ACHN (cell line): ENCODE measurements at regions not wholly inside any gene's neighbourhood (a gene's known extent, or its start where the extent isn't known, plus 50 kb on each side); places are given as distances from the start of the nearest gene placed in this dataset.
"Not testable (repeated sequence)": the region's sequence is repeated elsewhere in the genome, so short reads cannot be mapped to it uniquely, and the experiment has no call there.

ENCODE experiments used
- DNase-seq: peaks from one replicate; pipeline ENCODE4 v3.0.0-alpha.2; 2015
- in situ Hi-C: cut with HindIII; loops from 2 replicates; pipeline ENCODE4 v1.10.0; 2017; ENCODE audit warnings: low sequenced_read_pairs, low pct_ligation_motif_present, low pct_unique_long_range_greater_than_20kb

DNA sequence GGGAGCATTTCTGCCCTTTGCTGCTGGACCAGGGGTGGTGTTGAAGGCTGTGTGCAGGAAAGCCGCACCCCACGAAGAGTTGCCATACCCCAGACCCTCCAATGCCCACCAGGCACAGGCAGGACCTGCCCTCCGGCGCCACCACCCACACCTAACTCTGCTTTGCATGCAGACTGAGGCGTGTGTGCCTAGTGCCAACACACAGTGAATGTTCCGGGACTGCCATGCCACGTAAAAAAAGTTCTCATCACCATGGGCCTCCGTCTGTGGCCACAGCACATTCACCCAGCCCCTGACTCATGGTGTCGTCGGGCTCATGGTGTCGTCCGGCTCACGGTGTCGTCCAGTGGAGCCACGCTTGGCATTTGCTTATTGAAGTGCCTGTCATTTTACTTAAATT lies 184.9 kb upstream of the RAB6C start:
- in situ Hi-C loops, result no loop called here
- no peak for DNase-seq

DNA sequence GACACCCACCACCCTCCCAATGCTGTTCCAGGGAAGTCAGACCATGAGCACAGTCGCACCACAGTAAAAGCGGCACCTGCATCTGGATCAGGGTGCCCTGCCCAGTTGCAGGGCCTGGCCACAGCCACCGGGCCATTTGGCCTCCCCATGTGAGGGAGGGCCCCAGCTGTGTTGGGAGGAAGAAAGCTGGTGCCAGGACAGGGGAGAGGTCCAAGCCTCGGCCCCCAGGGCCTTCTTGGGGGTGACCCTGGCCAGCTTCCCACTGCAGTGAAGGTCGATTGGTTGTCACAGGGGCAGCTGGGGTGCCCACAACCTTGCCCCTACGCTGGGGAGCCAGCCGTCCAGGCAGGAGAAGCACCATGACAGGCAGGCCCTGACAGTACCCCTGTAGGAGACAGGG lies 183.2 kb upstream of the RAB6C start:
- in situ Hi-C loops, result no loop called here
- no peak for DNase-seq

DNA sequence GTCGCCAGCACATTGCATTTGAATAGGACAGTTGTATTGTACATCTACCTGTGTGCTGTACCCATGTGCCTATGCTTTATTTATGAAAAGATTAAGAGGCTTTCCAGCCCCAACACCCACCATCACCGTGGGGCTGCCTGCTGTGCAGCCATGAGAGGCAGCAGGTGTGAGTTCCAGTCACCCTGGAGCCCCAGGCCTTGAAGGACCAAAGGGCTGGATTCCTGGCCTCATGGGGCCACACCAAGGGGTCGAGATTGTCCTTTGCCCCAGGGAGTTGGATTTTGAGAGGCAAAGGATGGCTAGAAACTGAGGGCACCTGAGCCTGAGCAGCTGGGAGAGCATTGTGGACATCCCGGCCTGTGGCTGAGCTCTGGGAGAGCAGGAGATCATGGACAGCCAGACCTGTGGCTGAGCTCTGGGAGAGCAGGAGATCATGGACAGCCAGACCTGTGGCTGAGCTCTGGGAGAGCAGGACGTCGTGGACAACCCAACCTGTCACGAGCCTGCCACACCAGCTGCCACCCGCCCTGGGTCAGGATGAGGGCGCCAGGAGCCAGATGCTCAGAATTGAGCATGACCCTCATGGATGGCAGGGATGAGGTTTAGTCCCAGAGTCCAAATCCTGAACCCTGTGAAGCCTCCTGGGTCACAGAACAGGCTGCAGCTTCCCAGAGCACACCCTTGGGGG lies 182.5 kb upstream of the RAB6C start:
- in situ Hi-C loops, result no loop called here
- DNase-seq, result no peak

DNA sequence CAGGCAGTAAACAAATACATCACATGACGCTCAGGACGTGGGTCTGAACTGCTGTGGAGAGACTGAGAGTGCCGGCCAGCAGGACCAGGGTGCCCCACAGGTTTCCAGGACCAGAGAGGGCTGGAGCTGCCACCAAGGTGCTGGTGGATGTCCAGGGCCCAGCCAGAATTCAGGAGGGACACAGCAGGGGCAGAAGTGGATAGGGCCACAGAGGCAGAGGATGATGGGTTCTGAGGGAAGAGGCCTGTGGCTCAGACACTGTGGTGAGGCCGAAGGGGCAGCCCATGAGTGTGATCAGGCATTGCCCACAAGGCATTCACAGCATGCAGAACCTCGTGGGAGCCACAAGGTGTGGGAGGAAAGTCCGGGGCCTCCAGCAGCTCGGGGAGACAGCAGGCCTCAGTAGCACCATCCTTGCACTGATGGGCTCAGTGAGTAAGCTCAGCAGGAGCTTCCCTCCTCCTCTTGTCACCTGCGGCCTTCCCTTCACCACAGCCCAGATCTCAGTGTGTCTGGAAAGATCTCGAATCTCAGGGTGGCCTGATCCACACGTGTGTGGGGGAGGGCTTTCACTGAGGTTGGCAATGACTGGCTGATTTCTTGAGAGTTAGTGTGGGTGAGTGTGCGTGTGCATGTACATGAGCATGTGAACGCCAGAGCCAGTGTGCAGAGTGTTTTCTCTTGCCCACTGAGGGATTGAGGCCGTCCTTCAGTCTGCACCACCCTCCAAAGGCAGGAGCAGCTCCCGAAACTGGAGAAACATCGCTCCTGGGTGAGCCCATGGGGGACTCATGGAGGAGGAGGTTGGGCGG lies 181.8 kb upstream of the RAB6C start:
- in situ Hi-C loops, result no loop called here
- no peak for DNase-seq

DNA sequence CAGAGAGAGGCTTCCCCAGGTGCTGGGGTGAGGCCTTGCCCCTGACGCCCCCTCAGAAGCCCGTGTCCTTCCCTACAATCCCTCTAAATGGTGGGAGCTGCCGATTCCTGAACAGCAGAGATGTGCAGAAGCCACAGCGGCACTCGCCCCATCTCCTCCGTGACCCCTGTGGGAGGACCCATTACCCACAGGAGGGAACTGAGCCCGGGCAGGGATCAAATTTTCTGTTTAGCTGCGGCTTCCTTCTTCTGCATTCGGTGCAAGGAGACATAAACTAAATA lies 181.2 kb upstream of the RAB6C start:
- DNase-seq, result no peak
- in situ Hi-C loops, result no loop called here

- in situ Hi-C loops, result no loop called here
- DNase-seq, result no peak
Observed at GRCh38 chr2:129798626-129799025, 180.8 kb upstream of the RAB6C start.

DNA sequence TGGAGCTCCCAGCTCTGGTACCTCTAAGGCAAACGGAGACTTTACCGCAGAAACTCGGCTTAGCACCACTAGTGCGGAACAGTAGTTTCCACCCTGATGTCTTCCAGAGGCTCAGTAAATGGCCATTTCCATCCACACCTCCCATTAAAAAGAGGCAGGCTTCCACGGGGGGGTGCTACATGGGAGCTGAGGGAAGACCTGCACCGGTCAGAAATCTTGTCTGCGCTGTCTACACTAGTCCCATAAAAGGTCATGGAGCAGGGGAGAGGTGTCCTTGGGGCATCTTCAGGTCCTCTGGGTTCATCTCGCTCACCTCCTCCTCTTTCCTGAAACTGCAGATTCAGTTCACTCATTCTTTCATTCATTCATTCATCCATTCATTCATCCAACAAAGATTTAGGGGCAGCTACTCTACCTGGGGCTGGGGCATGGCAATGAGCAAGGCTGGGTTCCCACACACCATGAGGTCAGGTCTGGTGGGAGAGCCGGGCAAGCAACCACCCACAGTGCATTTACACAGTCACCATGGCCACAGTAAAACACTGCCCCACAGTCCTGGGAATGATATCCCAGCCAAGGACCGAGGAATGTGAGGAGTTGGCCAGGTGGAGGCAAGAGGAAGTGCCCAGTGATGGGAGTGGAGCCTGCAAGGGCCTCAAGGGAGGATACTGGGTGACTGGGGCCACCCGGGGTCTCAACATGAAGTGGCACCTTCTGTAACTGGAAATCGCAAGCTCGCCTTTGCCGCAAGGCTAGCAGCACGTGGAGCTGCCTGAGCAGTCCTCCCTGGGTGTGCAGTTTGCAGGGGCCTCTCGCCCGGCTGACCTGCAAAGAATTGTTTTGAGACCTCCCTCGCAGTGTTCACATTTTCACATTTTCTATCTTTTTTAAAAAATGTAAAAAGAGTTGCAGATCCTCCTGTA lies 180.2 kb upstream of the RAB6C start:
- in situ Hi-C loops, result no loop called here
- DNase-seq, result no peak

- DNase-seq, result no peak
- in situ Hi-C loops, result no loop called here
Observed at GRCh38 chr2:129800285-129800684, 179.2 kb upstream of the RAB6C start.

- in situ Hi-C loops, result no loop called here
- no peak for DNase-seq
Observed at GRCh38 chr2:129800686-129801085, 178.8 kb upstream of the RAB6C start.

- in situ Hi-C loops, result no loop called here
- DNase-seq, result no peak
Observed at GRCh38 chr2:129801575-129801974, 177.9 kb upstream of the RAB6C start.

- no peak for DNase-seq
- in situ Hi-C loops, result no loop called here
Observed at GRCh38 chr2:129802290-129802689, 177.2 kb upstream of the RAB6C start.

GRCh38 chr2:129803032-129803431 lies 176.4 kb upstream of the RAB6C start:
- no peak for DNase-seq
- in situ Hi-C loops, result no loop called here

DNA sequence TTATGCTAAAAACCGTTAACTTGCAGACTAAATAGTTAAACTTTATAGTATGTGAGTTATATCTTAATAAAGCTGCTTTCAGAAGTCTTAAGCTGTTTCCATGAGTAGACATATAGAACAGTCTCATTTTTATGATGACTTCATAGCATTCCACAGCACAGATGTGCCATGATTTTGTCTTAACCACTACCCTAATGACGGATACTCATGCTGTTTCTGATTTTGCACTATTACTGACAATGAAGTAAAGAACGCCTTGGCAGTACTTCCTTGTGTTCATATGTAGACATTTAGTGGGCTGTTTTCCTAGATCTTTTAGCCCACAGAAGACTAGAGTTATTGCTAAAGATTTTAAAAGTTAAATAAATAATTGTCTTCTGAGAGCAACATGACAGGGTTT lies 175.6 kb upstream of the RAB6C start:
- DNase-seq, result no peak
- in situ Hi-C loops, result no loop called here

DNA sequence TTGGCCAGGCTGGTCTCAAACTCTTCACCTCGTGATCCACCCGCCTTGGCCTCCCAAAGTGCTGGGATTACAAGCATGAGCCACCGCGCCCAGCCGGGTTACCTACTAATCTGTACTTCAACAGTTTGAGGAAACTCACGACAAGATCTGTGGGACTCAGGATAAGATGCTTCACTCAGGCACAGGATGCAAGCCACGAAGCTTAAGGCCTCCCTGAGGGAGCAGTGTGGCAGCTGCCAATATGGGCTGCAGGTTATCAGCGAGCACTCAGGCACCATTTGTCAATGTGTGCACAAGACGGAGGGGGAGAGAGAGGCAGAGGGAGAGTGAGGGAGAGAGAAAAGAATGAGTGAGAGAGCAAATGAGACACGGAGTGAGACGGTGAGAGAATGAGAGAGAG lies 173.6 kb upstream of the RAB6C start:
- no peak for DNase-seq
- in situ Hi-C loops, result no loop called here

GRCh38 chr2:129806317-129806716 lies 173.1 kb upstream of the RAB6C start:
- in situ Hi-C loops, result no loop called here
- no peak for DNase-seq

DNA sequence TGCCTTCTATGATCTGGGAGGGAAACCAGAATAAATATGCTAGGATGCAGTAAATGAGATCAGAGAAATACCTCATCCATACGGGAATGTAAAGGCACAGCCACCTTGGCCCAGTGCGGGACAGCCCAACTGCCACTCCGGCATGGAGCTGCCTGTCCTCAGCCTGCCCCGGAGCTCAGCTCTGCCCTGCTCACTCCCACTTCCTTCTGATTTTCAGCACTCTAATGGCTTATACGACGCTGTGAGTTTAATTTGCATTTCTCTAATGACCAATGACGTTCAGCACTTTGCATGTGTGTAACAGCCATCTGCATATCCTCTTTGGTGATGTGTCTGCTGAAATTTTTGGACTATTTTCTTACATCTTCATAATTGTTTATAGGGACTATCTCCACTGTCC lies 172.5 kb upstream of the RAB6C start:
- in situ Hi-C loops, result no loop called here
- DNase-seq, result no peak

DNA sequence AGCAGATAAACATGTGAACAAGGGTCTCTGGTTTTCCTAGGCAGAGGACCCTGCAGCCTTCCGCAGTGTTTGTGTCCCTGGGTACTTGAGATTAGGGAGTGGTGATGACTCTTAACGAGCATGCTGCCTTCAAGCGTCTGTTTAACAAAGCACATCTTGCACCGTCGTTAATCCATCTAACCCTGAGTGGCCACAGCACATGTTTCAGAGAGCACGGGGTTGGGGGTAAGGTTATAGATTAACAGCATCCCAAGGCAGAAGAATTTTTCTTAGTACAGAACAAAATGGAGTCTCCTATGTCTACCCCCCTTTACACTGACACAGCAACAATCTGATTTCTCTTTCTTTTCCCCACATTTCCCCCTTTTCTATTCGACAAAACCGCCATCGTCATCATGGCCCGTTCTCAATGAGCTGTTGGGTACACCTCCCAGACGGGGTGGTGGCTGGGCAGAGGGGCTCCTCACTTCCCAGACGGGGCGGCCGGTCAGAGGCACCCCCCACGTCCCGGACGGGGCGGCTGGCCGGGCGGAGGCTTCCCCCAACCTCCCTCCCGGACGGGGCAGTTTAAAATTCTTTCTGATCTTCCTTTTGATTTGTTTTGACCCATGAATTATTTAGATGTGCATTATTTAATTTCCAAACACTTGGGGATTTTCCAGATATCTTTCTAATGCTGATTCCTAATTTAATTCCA lies 171.7 kb upstream of the RAB6C start:
- DNase-seq, in situ Hi-C loops: not testable (repeated sequence)

GRCh38 chr2:129810521-129810920 lies 168.9 kb upstream of the RAB6C start:
- in situ Hi-C loops, result no loop called here
- DNase-seq, result no peak

DNA sequence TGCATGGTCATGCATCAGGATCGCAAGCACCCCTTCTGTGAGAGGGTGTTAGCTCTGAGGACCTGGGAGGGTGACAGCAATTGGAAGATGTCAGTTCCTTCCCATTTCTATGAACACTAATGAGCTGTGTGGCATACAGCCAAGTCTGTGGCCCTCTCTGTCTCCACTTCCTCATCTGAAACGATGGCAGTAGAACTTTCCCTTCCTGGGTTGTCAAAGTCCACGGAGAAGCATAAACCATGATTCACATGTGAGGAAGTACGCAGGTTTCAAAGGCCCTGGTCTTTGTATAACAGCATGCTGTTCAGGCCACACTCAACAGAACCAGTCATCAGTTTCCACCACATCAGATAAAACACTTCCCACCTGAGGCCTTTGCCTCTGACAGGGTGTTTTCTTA lies 167.4 kb upstream of the RAB6C start:
- in situ Hi-C loops, result no loop called here
- DNase-seq, result no peak
